CD4-positive, alpha-beta T cell (primary cell): ENCODE measurements at regions not wholly inside any gene's neighbourhood (a gene's known extent, or its start where the extent isn't known, plus 50 kb on each side); places are given as distances from the start of the nearest gene placed in this dataset.

ENCODE experiments used
- ATAC-seq: fragments of 200-7000 bp; cut with Tn5 transposase; one replicate; pipeline ENCODE4 v1.10.0; 2022; ENCODE audit warnings: mild to moderate bottlenecking; ENCODE audit not compliant: poor library complexity
- CTCF ChIA-PET: fragments of 350-600 bp; sonication (Branson Sonifier 250); formaldehyde crosslinking; loops from one replicate; lab custom pipeline; 2021; ENCODE audit warnings: antibody characterized with exemption, inconsistent platforms; lab: Charles Lee
- POLR2A ChIA-PET: fragments of 350-600 bp; sonication (Branson Sonifier 250); formaldehyde crosslinking; loops from one replicate; lab custom pipeline; 2021; ENCODE audit warnings: antibody characterized with exemption, inconsistent platforms; lab: Charles Lee
- DNase-seq, 14 experiments: peaks; one replicate each; pipeline ENCODE4 v3.0.0-alpha.2; 2013 to 2020; ENCODE audit warnings: mixed read lengths in 2 of 14
- H3K27ac ChIP-seq, 2 donors: one replicate each; pipeline versions ENCODE4 v1.5.1 to v1.7.0; 2013; ENCODE audit warnings: low read length in 2 of 2, low read depth in 1 of 2, mild to moderate bottlenecking in 1 of 2
- H3K27me3 ChIP-seq, 2 experiments: 1 replicate in 1 of 2; 2 replicates in 1 of 2; pipeline versions ENCODE4 v1.6.1 to v1.7.0; 2013; ENCODE audit warnings: low read length in 2 of 2, control low read depth in 1 of 2, mild to moderate bottlenecking in 1 of 2, moderate library complexity in 1 of 2; ENCODE audit not compliant: insufficient read depth in 2 of 2, control insufficient read depth in 1 of 2
- H3K36me3 ChIP-seq: one replicate; pipeline ENCODE4 v1.6.1; 2013; ENCODE audit warnings: low read length, control low read depth; ENCODE audit not compliant: insufficient read depth
- H3K4me1 ChIP-seq: one replicate; pipeline ENCODE4 v1.6.1; 2013; ENCODE audit warnings: low read length, control low read depth; ENCODE audit not compliant: insufficient read depth
- H3K4me3 ChIP-seq: one replicate; pipeline ENCODE4 v1.5.1; 2013; ENCODE audit warnings: mild to moderate bottlenecking, low read length, moderate library complexity
- H3K9me3 ChIP-seq, 2 experiments: 1 replicate in 1 of 2; 2 replicates in 1 of 2; pipeline versions ENCODE4 v1.6.1 to v1.7.0; 2013; ENCODE audit warnings: low read length in 2 of 2, mild to moderate bottlenecking in 2 of 2, control low read depth in 1 of 2, moderate library complexity in 1 of 2; ENCODE audit not compliant: control insufficient read depth in 1 of 2, insufficient read depth in 1 of 2
- H3K27ac Mint-ChIP-seq: one replicate; pipeline ENCODE4 v1.8.0; 2020; ENCODE audit warnings: mixed read lengths
- H3K27me3 Mint-ChIP-seq: one replicate; pipeline ENCODE4 v1.8.0; 2021; ENCODE audit warnings: mixed read lengths
- H3K36me3 Mint-ChIP-seq: one replicate; pipeline ENCODE4 v1.8.0; 2021; ENCODE audit warnings: low read depth, mixed read lengths
- H3K4me1 Mint-ChIP-seq: one replicate; pipeline ENCODE4 v1.8.0; 2021; ENCODE audit warnings: low read depth, mixed read lengths
- H3K4me3 Mint-ChIP-seq: one replicate; pipeline ENCODE4 v1.8.0; 2020; ENCODE audit warnings: mild to moderate bottlenecking, mixed read lengths
- H3K9me3 Mint-ChIP-seq: one replicate; pipeline ENCODE4 v1.8.0; 2020; ENCODE audit warnings: mixed read lengths
- intact Hi-C, 2 experiments: fragments of 100-400 bp; cut with DNase I in 1 of 2; cut with micrococcal nuclease in 1 of 2; formaldehyde crosslinking; loops; one replicate each; pipeline versions ENCODE4 v1.15.1 to v1.9.0; 2023 to 2025; cut with DNase I, micrococcal nuclease
- TF ChIP-seq, protein P1 (sequence below): fragments of 200-600 bp; IDR thresholded peaks from one replicate; pipeline ENCODE4 v1.8.0; 2022; ENCODE audit warnings: antibody characterized with exemption, mild to moderate bottlenecking

DNA sequence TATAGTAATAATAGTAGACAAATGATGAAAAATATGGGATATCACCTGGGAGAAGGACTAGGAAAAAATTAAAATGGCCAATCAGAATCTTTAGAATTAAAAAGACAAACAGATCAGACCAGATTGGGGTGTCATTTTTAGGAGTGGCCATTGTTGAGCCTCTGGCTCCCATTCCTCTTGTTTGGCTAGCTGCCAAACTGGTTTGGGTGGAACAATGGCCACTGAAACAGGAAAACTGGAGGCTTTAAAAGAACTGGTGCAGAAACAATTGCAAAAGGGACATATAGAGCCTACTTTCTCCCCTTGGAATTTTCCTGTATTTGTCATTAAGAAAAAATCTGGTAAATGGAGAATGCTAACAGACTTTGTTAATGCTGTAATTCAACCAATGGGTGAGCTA lies 294.8 kb upstream of the DKK2 start:
- H3K27ac ChIP-seq, result no peak overlapping the region
- Mint-ChIP-seq H3K36me3 (no peaks in the 10 kb centered on the region), H3K4me3 (no peak overlapping the region)

DNA sequence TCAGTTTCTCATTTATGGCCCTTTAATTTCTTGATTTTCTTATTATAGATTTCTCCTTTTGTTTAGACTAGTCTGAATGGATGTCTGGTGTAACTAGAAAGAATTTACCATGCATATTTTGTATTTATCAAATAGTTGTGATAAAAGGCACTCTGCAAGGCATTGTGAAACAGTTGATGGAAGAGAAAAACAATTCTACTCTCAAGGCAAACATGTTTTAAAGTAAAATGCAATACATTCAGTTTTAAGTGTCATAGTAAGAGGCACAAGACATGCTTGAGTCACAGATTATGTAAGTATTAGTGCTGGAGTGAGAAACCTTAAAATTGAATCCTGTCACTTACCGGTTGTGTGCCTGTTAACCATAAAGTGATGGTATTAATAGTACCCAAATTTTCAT lies 283.3 kb upstream of the DKK2 start:
- no peaks in the 10 kb centered on the region for H3K4me1 ChIP-seq
- no peak overlapping the region for H3K27ac ChIP-seq
- intact Hi-C loops, result no loop called here
- CTCF ChIA-PET, result no interaction called here
- Mint-ChIP-seq H3K27me3 (no peaks in the 10 kb centered on the region), H3K9me3 (no peaks in the 10 kb centered on the region), H3K27ac (no peak overlapping the region), H3K4me1 (no peaks in the 10 kb centered on the region), H3K36me3 (no peaks in the 10 kb centered on the region), H3K4me3 (no peak overlapping the region)
- no peaks in the 10 kb centered on the region for H3K27me3 ChIP-seq
- no peaks in the 10 kb centered on the region for H3K9me3 ChIP-seq
- TF ChIP-seq, protein P1, sequence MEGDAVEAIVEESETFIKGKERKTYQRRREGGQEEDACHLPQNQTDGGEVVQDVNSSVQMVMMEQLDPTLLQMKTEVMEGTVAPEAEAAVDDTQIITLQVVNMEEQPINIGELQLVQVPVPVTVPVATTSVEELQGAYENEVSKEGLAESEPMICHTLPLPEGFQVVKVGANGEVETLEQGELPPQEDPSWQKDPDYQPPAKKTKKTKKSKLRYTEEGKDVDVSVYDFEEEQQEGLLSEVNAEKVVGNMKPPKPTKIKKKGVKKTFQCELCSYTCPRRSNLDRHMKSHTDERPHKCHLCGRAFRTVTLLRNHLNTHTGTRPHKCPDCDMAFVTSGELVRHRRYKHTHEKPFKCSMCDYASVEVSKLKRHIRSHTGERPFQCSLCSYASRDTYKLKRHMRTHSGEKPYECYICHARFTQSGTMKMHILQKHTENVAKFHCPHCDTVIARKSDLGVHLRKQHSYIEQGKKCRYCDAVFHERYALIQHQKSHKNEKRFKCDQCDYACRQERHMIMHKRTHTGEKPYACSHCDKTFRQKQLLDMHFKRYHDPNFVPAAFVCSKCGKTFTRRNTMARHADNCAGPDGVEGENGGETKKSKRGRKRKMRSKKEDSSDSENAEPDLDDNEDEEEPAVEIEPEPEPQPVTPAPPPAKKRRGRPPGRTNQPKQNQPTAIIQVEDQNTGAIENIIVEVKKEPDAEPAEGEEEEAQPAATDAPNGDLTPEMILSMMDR, result no peak
- H3K36me3 ChIP-seq, result no peaks in the 10 kb centered on the region
- no peak for DNase-seq
- no peak overlapping the region for H3K4me3 ChIP-seq
- no peak for ATAC-seq
- POLR2A ChIA-PET, result no interaction called here

More for the DNA sequence above, 294.8 kb upstream of the DKK2 start:
- POLR2A ChIA-PET, result no interaction called here
- TF ChIP-seq, protein P1, result no peak
- H3K27me3 Mint-ChIP-seq, result peaks cover 8% of the 10 kb centered on the region
- no peaks in the 10 kb centered on the region for H3K27me3 ChIP-seq
- no peaks in the 10 kb centered on the region for H3K4me1 Mint-ChIP-seq
- no peak overlapping the region for H3K27ac Mint-ChIP-seq
- no peaks in the 10 kb centered on the region for H3K36me3 ChIP-seq
- intact Hi-C loops, result no loop called here
- ATAC-seq (no peak), DNase-seq (no peak)
- H3K9me3 ChIP-seq, result peaks cover 0 to 4% of the 10 kb centered on the region in 2 experiments
- H3K9me3 Mint-ChIP-seq, result peaks cover 6% of the 10 kb centered on the region
- H3K4me1 ChIP-seq, result no peaks in the 10 kb centered on the region
- no peak overlapping the region for H3K4me3 ChIP-seq
- CTCF ChIA-PET, result no interaction called here

DNA sequence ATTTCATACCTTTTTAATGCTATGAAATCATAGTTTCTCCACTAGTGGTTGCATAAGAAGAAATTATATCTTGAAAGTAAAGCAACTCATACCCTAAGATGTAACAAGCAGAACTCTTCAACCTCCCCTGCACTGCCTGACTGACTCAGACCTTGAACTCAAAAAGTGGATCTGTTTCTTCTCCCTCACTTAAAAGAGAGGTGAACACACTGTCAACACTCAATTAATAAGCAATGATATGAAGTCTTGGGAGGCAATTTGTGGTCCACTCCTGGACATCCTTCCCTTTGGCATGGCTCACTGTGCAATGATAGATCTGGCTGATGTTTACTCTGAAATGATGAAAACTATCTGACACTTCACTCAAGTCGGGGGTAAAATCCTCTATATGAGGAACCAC lies 282.0 kb upstream of the DKK2 start:
- H3K4me1 ChIP-seq, result no peaks in the 10 kb centered on the region
- no peaks in the 10 kb centered on the region for H3K27me3 ChIP-seq

More for the DNA sequence above, 282.0 kb upstream of the DKK2 start:
- Histone ChIP-seq H3K9me3 (no peaks in the 10 kb centered on the region), H3K4me3 (no peak overlapping the region), H3K36me3 (no peaks in the 10 kb centered on the region), H3K27ac (no peak overlapping the region)
- H3K4me1 Mint-ChIP-seq, result no peaks in the 10 kb centered on the region
- no peak for ATAC-seq
- TF ChIP-seq, protein P1, result no peak
- no peaks in the 10 kb centered on the region for H3K36me3 Mint-ChIP-seq
- no peaks in the 10 kb centered on the region for H3K27me3 Mint-ChIP-seq
- H3K27ac Mint-ChIP-seq, result no peak overlapping the region
- no peak for DNase-seq
- intact Hi-C loops, result no loop called here
- CTCF ChIA-PET, result no interaction called here
- no peaks in the 10 kb centered on the region for H3K9me3 Mint-ChIP-seq
- POLR2A ChIA-PET, result no interaction called here
- no peak overlapping the region for H3K4me3 Mint-ChIP-seq
